Tibial nerve (tissue), 4 donors: ENCODE measurements at regions not wholly inside any gene's neighbourhood (a gene's known extent, or its start where the extent isn't known, plus 50 kb on each side); places are given as distances from the start of the nearest gene placed in this dataset.
A peak's percentile ranks its signal among the peaks of the same experiment; 100 is the strongest.

Source experiments
- DNase-seq, 2 donors: peaks; one replicate each; pipeline ENCODE4 v3.0.0-alpha.2; 2019; ENCODE audit warnings: low spot score in 2 of 2
- H3K27ac ChIP-seq, 4 donors: fragments of 200-600 bp; sonication (generic) in 3 of 4; one replicate each; pipeline ENCODE4 v1.5.1; 2017 to 2019; ENCODE audit warnings: mild to moderate bottlenecking in 1 of 4
- H3K27me3 ChIP-seq, 2 donors: fragments of 200-600 bp; sonication (generic) in 1 of 2; one replicate each; pipeline versions ENCODE4 v1.5.1 to v1.6.0; 2017 to 2019
- H3K36me3 ChIP-seq, 3 donors: fragments of 200-600 bp; sonication (generic); one replicate each; pipeline ENCODE4 v1.5.1; 2018 to 2019
- H3K4me1 ChIP-seq, 4 donors: fragments of 200-600 bp; sonication (generic) in 3 of 4; one replicate each; pipeline ENCODE4 v1.5.1; 2017 to 2019
- H3K4me3 ChIP-seq, 4 donors: fragments of 200-600 bp; sonication (generic) in 3 of 4; one replicate each; pipeline ENCODE4 v1.5.1; 2017 to 2019; ENCODE audit warnings: mild to moderate bottlenecking in 1 of 4, moderate library complexity in 1 of 4
- H3K9me3 ChIP-seq, 4 donors: fragments of 200-600 bp; sonication (generic) in 3 of 4; one replicate each; pipeline ENCODE4 v1.5.1; 2017 to 2019
- CTCF ChIP-seq, 5 experiments: fragments of 200-600 bp in 3 of 5; fragments of 450-650 bp in 2 of 5; sonication (generic) in 3 of 5; IDR thresholded peaks; one replicate each; pipeline ENCODE4 v1.5.1; 2016 to 2019; ENCODE audit warnings: antibody characterized with exemption in 5 of 5, mild to moderate bottlenecking in 3 of 5, moderate library complexity in 2 of 5
- EP300 ChIP-seq, 2 donors: sonication (generic); formaldehyde crosslinking; IDR thresholded peaks; one replicate each; pipeline ENCODE4 v1.6.1; 2017; ENCODE audit warnings: antibody characterized with exemption in 2 of 2, mild to moderate bottlenecking in 1 of 2
- POLR2A ChIP-seq, 2 donors: fragments of 450-650 bp; IDR thresholded peaks; one replicate each; pipeline ENCODE4 v1.6.1; 2017; ENCODE audit warnings: antibody characterized with exemption in 2 of 2, mild to moderate bottlenecking in 2 of 2, moderate library complexity in 2 of 2
- WGBS, 2 donors: methylation state at CpG; one replicate each; pipeline ENCODE4 v1.1.5; 2018; 5-methylcytosine and 5-hydroxymethylcytosine counted together

GRCh38 chr10:105953861-105954260 lies 1210.6 kb downstream of the SORCS1 start:
- H3K27me3 ChIP-seq, result no peaks in the 10 kb centered on the region
- 84 to 91% methylated on average over 3 of the region's 3 CpGs for WGBS, 2 donors
- DNase-seq, result no peak
- TF ChIP-seq POLR2A (IDR thresholded peaks at IDR 0.05) (no peak), CTCF (IDR thresholded peaks at IDR 0.05) (no peak), EP300 (IDR thresholded peaks at IDR 0.05) (no peak)
- no peak overlapping the region for H3K27ac ChIP-seq
- H3K4me1 ChIP-seq, result peaks cover 0 to 12% (median 0%) of the 10 kb centered on the region in 4 donors
- no peaks in the 10 kb centered on the region for H3K36me3 ChIP-seq
- no peaks in the 10 kb centered on the region for H3K9me3 ChIP-seq
- H3K4me3 ChIP-seq, result no peak overlapping the region

GRCh38 chr10:105953056-105953455 lies 1211.5 kb downstream of the SORCS1 start:
- 78 to 88% methylated on average over 4 of the region's 4 CpGs for WGBS, 2 donors
- DNase-seq, result no peak
- H3K36me3 ChIP-seq, result no peaks in the 10 kb centered on the region
- H3K27me3 ChIP-seq, result no peaks in the 10 kb centered on the region
- no peak overlapping the region for H3K27ac ChIP-seq
- H3K4me1 ChIP-seq, result peaks cover 0 to 12% (median 0%) of the 10 kb centered on the region in 4 donors
- no peak overlapping the region for H3K4me3 ChIP-seq
- H3K9me3 ChIP-seq, result no peaks in the 10 kb centered on the region
- TF ChIP-seq CTCF (IDR thresholded peaks at IDR 0.05), result no peak
- no peak for TF ChIP-seq EP300 (IDR thresholded peaks at IDR 0.05)
- no peak for TF ChIP-seq POLR2A (IDR thresholded peaks at IDR 0.05)

- Histone ChIP-seq H3K27ac (peak overlapping the region in 1 of 4 donors; percentile 20), H3K27me3 (no peaks in the 10 kb centered on the region), H3K36me3 (no peaks in the 10 kb centered on the region), H3K9me3 (no peaks in the 10 kb centered on the region), H3K4me3 (no peak overlapping the region), H3K4me1 (peaks cover 0 to 12% (median 0%) of the 10 kb centered on the region in 4 donors)
- no peak for DNase-seq
- 4% methylated on average over 3 of the region's 3 CpGs for WGBS, 2 donors
- TF ChIP-seq POLR2A (IDR thresholded peaks at IDR 0.05) (no peak), CTCF (IDR thresholded peaks at IDR 0.05) (no peak), EP300 (IDR thresholded peaks at IDR 0.05) (no peak)
Observed at GRCh38 chr10:105952153-105952552, 1212.4 kb downstream of the SORCS1 start.

GRCh38 chr10:105950410-105950809 lies 1214.1 kb downstream of the SORCS1 start:
- H3K4me1 ChIP-seq, result peaks cover 0 to 12% (median 0%) of the 10 kb centered on the region in 4 donors
- no peaks in the 10 kb centered on the region for H3K9me3 ChIP-seq
- WGBS, 2 donors, result 46 to 50% methylated on average over 2 of the region's 2 CpGs
- H3K4me3 ChIP-seq, result no peak overlapping the region
- H3K36me3 ChIP-seq, result no peaks in the 10 kb centered on the region
- no peak for TF ChIP-seq POLR2A (IDR thresholded peaks at IDR 0.05)
- TF ChIP-seq CTCF (IDR thresholded peaks at IDR 0.05), result peak; percentile 51 to 81 (median 76)
- peak; percentile 30 to 47 for DNase-seq
- no peaks in the 10 kb centered on the region for H3K27me3 ChIP-seq
- H3K27ac ChIP-seq, result no peak overlapping the region

GRCh38 chr10:105949721-105950120 lies 1214.8 kb downstream of the SORCS1 start:
- H3K9me3 ChIP-seq, result no peaks in the 10 kb centered on the region
- H3K4me3 ChIP-seq, result no peak overlapping the region
- no peaks in the 10 kb centered on the region for H3K27me3 ChIP-seq
- WGBS, 2 donors, result 17 to 27% methylated on average over 2 of the region's 2 CpGs
- no peak overlapping the region for H3K27ac ChIP-seq
- H3K4me1 ChIP-seq, result peaks cover 0 to 12% (median 0%) of the 10 kb centered on the region in 4 donors
- H3K36me3 ChIP-seq, result no peaks in the 10 kb centered on the region
- DNase-seq, result no peak
- TF ChIP-seq EP300 (IDR thresholded peaks at IDR 0.05) (no peak), POLR2A (IDR thresholded peaks at IDR 0.05) (no peak), CTCF (IDR thresholded peaks at IDR 0.05) (no peak)
